HG02798 (cell line): ENCODE measurements at regions not wholly inside any gene's neighbourhood (a gene's known extent, or its start where the extent isn't known, plus 50 kb on each side); places are given as distances from the start of the nearest gene placed in this dataset.

Experiments
- ATAC-seq: cut with Tn5 transposase; IDR thresholded peaks from one replicate; pipeline ENCODE4 v1.9.1; 2021; ENCODE audit warnings: mild to moderate bottlenecking; ENCODE audit not compliant: unreplicated experiment, poor library complexity

GRCh38 chr18:38010971-38011857 is 445.6 kb upstream of the CELF4 start:
- ATAC-seq = no peak

DNA sequence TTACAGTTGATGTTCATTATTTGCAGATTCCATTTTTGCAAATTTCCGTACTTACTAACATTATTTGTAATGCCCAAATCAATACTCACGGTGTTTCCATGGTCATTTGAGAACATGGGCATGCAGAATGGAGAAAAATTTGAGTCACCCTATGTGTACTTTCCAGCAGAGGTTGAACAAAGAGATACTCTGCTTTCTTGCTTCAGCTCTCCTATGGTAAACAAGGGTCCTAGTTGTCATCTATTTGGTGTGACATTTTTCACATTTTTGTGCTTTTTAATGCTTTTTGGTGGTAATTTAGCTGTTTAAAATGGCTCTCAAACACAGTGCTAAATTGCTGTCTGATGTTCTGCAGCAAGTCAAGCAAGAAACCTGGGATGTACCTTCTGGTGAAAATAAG is 444.4 kb upstream of the CELF4 start:
- ATAC-seq = no peak

DNA sequence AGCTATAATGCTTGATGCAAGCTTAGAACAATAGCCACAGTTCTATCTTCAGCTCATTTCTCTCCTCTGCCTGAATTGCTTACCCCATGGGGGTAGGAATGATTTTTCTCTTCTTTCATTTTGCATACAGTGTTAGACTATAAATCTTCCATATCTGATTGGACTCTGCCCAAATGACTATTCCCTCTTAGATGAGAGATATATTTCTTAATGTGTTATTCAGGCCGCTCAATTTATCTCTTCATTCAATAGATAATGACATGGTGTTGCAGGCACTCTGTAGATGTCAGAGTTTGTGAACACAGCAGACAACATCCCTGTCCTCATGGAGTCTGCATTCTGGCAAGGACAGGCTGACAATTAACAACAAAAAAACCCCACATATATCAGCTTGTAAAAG is 443.7 kb upstream of the CELF4 start:
- ATAC-seq = no peak

DNA sequence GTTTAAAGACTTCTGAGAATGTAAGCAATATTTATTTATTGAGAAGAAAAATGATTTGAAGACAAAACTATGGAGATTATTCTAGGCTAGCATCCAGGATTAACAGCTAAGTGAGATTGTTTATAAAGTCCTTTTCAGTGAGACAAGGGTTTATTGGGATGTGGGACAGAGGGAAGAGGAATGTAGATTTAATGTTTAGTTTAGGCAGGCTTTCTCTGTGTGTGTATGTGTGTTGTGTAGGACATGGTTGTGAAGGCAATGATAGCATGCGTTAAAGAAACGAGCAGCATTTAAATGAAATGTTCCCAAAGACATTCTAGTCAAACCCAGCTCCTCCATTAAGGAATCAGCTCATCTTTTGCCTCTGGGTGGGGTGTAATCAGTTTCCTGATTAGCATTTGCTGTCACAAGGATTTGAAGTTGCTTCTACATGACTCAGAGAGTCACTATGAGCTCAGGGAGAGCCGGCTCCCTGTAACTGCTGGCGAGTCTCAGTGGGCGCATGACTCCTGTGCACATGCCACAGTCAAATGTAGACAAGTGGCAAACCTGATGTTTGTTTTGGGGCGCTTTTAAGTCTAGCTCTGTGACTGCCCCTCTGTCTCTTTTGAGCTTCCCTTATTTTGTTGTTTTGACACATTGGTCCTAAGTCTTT is 442.2 kb upstream of the CELF4 start:
- ATAC-seq = no peak

- ATAC-seq = no peak
These were observed 441.4 kb upstream of the CELF4 start for GRCh38 chr18:38007026-38007425.

DNA sequence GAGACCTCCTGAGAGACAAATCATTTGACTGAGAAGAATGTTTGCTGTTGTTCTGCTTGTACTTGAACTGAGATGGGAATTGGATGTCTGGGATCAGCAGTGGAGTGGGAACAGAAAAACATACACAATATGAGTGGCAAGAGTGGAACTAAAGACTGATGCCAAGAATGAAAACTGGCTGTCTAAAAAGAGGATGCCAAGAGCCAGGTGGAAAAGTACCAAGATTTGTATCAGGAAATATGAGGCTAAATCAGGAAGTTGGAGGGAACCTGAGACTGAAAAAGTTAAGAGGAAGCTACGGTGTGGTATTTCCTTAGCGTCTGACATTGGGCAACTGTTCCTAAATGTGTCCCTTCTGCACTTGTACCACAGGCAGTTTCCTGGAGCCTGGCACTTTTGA is 440.9 kb upstream of the CELF4 start:
- no peak for ATAC-seq

DNA sequence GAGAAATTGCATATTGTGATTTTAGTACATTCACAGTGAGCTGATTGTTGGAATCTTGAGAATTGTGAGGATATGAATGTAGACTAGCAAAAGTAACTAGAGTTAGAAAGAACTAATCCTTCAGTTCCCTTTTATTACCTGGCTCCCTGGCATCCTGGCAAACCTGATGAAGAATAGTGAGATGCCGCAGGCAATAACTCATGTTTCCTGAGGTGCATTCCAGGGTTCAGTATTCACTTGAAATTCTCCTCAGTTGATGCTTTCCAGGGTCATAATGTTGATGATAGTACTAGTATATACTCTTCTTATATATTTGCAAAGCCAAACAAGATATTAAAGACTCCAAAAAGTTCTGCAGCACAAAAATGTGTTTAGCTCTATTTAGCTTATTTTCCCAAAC is 432.1 kb upstream of the CELF4 start:
- ATAC-seq = no peak

GRCh38 chr18:37987901-37988300 is 422.3 kb upstream of the CELF4 start:
- no peak for ATAC-seq

DNA sequence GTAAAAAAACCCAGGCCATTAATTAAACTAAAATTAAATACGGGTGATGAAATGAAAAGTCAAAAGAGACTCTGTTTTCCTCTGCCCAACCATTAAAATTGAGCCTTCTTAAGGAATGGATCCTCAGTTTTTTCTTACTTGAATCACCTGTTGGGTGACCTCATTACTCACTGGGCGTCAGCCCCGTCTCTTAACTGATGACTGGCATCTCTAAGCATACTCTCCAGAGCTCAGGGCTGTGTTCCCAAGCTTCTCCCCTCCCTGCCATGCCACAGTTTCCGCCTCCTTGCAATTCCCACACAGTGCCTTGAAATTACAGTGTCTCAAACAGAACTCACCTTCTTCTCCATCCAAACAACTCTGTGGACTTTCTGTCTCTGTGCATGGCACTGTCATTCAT is 421.1 kb upstream of the CELF4 start:
- ATAC-seq = no peak

GRCh38 chr18:37985126-37985525 is 419.5 kb upstream of the CELF4 start:
- ATAC-seq = no peak

DNA sequence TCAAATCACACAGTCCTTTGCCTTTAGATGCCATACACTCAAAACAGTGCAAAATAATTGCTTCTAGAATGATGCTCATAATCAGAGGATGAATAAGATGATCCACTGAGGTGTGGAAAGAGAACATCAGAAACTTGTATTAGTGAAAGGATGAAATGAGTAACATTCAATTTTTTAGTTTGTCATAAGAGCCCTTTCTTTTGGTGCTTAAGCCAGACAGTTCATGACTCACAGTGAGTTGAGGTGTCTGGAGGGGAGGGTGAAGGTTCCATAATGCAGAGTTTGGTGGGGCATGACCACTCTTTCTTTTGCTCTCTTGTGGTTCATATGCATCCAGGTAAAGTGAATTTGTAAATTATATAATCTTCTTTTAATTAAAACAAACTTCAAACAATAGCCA is 415.0 kb upstream of the CELF4 start:
- no peak for ATAC-seq

DNA sequence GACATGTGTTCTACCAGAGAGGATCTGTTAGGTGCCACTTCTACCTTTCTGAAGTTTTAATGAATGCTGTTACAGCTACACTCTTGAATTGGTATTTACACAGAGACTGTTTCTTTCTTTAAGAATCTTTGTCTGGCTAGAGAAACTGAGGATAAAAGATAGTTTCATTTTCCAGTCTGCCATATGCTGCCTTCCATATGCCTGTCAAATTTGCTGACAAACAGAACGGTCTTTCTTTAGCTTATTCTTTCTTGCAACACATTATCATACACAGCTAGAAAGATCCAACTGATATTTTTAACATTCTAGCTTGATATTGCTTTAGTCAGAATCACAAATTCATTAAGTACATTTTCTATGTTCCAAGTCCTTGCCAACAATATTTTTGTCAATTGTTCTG is 409.8 kb upstream of the CELF4 start:
- ATAC-seq = no peak

DNA sequence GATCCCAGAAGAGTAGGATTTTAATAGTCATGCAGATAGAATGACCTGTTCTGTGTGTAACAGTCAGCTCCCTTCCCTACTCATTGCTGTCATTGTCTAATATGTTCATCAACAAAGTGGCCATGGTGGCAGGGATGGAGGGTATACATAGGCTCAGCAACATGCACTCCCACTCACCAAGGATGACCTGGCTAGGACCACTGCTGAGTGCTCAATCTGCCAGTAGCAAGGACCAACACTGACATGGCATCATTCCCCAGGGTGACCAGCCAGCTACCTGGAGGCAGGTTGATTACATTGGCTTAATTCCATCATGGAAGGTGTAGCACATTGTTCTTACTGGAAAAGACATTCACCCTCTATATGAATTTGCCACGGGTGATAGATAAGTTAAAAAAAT is 401.7 kb upstream of the CELF4 start:
- no peak for ATAC-seq

DNA sequence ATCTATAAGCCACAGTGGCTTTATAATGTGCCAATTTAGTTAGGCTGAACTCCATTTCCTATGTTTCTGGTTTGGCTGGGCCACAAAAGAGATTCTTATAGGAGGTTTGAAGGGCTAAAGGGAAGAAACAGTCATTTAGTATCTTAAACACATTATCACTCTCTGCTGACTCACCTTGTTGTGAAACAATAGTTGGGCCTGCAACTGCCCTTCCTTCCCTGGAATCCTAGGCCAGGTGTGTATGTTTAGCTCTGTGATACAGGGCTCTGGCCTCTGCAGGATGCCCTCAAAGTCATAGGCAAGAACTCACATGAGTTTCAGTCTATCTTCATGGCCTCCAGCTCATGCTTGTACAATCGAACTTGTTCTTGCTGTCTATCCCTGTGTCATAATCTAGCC is 400.0 kb upstream of the CELF4 start:
- no peak for ATAC-seq

DNA sequence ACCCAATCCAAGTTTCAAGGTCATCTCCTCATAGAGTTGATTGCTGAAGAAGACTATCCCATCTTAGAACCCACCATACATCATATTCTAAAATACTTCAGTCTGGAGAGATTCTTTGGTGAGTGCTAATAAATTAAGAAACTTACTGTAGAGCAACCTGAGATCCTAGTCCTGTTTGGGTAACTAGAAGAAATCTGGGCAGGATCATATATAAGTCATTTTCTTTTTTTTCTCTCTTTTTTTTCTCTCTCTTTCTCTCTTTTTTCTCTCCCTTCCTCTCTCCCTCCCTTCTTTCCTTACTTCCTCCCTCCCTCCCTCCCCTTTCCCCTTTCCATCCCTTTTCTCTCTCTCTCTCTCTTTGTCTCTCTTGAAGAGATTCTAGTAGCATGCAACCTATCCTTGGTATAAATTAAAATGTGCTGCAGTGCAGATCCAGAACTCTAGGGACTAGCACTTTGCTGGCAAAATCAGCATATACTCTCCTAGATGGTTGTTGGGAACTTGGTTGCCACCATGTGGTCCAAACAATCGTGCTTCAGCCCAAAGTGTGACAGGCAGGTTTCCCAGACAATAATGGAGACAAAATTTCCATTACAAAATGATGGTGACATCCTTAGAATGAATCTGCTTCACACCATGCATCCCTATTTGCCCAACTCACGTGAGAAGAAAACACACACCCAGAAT is 399.4 kb upstream of the CELF4 start:
- ATAC-seq = no peak

DNA sequence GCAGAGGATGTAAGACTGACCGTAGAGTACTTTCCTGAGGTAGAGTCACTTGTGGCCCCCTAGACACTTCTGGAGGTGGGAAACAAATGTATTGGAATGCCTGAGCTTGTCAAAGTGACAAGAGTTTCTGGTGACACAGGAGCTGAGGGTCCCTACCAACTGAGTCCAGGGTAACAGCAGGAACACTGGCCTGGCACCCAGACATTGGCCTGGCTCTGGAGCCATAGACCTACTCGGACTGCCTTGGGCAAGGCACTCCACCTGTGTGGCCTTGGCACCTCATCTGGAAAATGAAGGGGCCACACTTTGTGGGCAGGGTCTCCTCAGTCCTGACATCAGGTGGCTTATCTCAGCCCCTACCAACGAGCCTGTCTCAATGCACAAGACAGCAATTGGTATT is 398.2 kb upstream of the CELF4 start:
- no peak for ATAC-seq

DNA sequence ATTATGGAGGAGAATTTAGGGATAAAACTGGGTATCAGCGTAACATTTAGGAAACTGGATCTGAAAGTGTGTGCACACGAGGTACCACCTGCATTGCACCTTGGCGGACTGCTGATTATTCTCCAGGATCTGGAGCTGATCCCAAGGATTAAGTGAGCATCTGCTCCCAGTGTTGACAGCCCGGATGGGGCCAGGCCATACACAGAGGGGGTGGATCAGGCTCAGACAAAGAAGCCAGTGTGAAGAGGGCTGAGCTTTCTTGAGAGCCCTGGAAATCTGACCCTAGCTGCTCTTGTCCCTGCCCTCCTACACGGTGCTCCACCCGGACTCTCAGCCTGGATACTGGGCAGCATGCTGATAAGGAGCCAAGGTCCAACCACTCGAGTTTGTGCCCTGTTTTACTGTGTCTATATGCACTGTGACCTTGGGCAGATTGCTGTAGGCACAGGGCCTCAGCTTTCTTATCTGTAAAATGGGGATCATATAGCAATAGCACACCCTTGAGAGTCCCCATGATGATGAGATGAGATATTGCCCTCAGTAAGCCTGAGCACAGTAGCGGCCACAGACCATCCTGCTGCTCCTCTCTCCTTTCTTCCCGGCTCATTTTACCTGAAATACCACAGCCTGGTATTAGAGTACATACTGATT is 396.8 kb upstream of the CELF4 start:
- no peak for ATAC-seq

- ATAC-seq = no peak
These were observed 392.9 kb upstream of the CELF4 start for GRCh38 chr18:37958499-37958898.

DNA sequence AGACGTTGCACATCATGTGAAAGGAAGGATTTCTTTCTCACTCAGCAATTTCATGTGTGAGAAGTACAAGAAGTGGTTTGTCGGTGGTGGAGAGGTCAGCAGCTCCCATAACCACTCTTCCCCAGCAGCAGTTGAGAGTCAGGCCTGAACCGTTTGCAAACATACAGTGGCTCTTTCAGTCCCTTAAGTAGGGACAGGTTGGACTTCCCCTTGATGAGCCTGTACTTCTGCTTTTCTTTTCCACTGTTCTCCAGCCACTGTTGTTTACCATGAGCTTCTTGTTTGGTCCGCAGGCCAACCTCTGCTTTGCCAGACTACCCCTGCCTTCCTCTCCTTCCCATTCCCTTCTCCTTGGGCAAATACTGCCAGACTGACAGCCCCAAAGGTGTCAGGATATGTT is 391.3 kb upstream of the CELF4 start:
- no peak for ATAC-seq

DNA sequence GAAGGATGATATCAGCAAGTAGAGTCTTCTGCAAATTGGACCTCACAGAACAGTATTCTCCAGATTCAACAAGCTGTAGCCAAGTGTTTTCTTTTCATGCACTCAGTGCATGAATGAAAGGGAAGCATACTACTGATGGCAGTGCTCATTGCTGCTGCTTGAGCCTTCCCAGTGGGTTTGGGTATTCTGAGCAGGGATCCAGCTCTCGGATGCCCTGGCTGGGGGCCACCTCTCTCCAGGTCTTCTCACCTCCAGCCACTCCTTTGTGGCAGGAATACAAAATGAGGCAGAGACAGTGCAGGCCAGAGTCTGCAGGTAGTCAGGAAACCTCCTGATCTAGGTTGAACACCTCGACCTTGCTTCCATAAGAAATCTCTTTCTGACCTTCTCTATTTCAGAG is 390.4 kb upstream of the CELF4 start:
- no peak for ATAC-seq

DNA sequence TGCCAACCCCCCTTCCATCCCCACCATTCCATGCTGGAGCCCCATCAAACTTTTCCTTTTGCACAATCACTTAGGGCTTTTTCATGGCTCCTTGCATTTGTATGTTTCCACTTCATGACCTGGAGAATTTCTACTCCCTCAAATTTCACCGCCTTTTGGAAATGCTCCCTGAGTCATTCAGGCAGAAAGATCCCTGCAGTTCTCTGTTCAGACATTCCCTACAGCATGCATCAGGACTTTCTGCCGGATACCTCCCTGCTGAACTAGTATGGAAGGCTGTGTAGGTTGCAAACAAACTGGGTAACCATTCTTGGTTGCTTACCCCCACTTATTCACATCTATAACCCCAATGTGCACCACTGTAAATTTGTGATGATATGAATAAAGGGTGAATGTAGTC is 389.6 kb upstream of the CELF4 start:
- no peak for ATAC-seq
